ENCODE measurements at regions not wholly inside any gene's neighbourhood (a gene's known extent, or its start where the extent isn't known, plus 50 kb on each side); places are given as distances from the start of the nearest gene placed in this dataset.

DNA sequence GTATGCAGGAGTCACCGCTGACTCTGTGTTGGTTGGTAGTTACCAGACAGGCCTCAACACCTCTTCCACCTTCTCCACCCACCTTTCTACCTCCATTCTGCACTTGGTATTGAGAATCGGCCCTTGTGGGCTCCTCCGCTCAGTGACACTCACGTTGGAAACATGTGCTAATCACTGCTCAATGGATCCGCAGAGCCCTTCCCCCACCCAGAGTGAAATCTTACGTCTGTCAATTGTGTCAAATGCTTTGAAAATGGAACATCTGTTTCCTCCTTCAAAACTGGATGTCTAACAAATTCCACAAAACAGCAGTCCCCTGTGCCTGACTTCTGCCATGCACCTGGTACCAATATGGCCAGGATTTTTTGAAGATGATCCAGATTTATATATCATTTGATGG is 65.5 kb upstream of the NRIP1 start:
- Histone ChIP-seq H3K4me2 (replicated peaks; ENCODE audit: extremely low read depth, low read length, poor library complexity, severe bottlenecking) (no peak overlapping the region), H3K4me3 (replicated peaks in 1 of 3; ENCODE audit: low read depth in 2 of 3, low read length in 3 of 3) (no peak overlapping the region), H3K27me3 (ENCODE audit: control insufficient read depth in 2 of 2, insufficient read depth in 2 of 2, low read length in 2 of 2) (no peaks in the 10 kb centered on the region), H3K79me2 (ENCODE audit: insufficient read depth, low read length) (no peaks in the 10 kb centered on the region), H3K9ac (ENCODE audit: insufficient read depth, low read length, poor library complexity, severe bottlenecking) (no peak overlapping the region), H3K27ac (ENCODE audit: low read depth in 1 of 2, low read length in 2 of 2) (no peak overlapping the region), H3K9me3 (replicated peaks in 1 of 2; ENCODE audit: control insufficient read depth in 1 of 2, insufficient read depth in 1 of 2, low read length in 2 of 2) (no peaks in the 10 kb centered on the region), H3K4me1 (ENCODE audit: control insufficient read depth in 1 of 2, insufficient read depth in 2 of 2, low read length in 2 of 2) (peaks cover 33 to 36% of the 10 kb centered on the region in 2 donors), H2AFZ (ENCODE audit: insufficient read depth, low read depth, low read length, poor library complexity, severe bottlenecking) (no peak overlapping the region), H4K20me1 (ENCODE audit: insufficient read depth, low read length) (no peaks in the 10 kb centered on the region), H3K36me3 (replicated peaks in 1 of 2; ENCODE audit: control insufficient read depth in 1 of 2, insufficient read depth in 2 of 2, low read length in 2 of 2) (no peaks in the 10 kb centered on the region)
- Mint-ChIP-seq H3K9me3 (peaks cover 0 to 2% (median 0%) of the 10 kb centered on the region in 7 donors), H3K27me3 (ENCODE audit: low read depth in 3 of 3) (peaks cover 0 to 4% (median 1%) of the 10 kb centered on the region in 3 donors), H3K4me1 (peaks cover 40% of the 10 kb centered on the region), H3K27ac (no peak overlapping the region), H3K4me3 (no peak overlapping the region), H3K36me3 (no peaks in the 10 kb centered on the region)
- no peak for DNase-seq
- intact Hi-C loops (cut with micrococcal nuclease), result loop anchor here in 1 of 2 donors (5.0 kb wide), 1 partner anchor 63 kb away; no protein-coding TSS in a partner anchor
- no peak for TF ChIP-seq CTCF (IDR thresholded peaks at IDR 0.05)
- 68% methylated on average over 3 of the region's 6 CpGs for WGBS (ENCODE audit: insufficient coverage)

- Histone ChIP-seq H3K9me3 (replicated peaks in 1 of 2; ENCODE audit: control insufficient read depth in 1 of 2, insufficient read depth in 1 of 2, low read length in 2 of 2) (no peaks in the 10 kb centered on the region), H3K27ac (ENCODE audit: low read depth in 1 of 2, low read length in 2 of 2) (no peak overlapping the region), H3K27me3 (ENCODE audit: control insufficient read depth in 2 of 2, insufficient read depth in 2 of 2, low read length in 2 of 2) (no peaks in the 10 kb centered on the region), H3K79me2 (ENCODE audit: insufficient read depth, low read length) (no peaks in the 10 kb centered on the region), H3K36me3 (replicated peaks in 1 of 2; ENCODE audit: control insufficient read depth in 1 of 2, insufficient read depth in 2 of 2, low read length in 2 of 2) (no peaks in the 10 kb centered on the region), H3K4me2 (replicated peaks; ENCODE audit: extremely low read depth, low read length, poor library complexity, severe bottlenecking) (no peak overlapping the region), H4K20me1 (ENCODE audit: insufficient read depth, low read length) (no peaks in the 10 kb centered on the region), H3K4me1 (ENCODE audit: control insufficient read depth in 1 of 2, insufficient read depth in 2 of 2, low read length in 2 of 2) (peaks cover 33 to 40% of the 10 kb centered on the region in 2 donors), H2AFZ (ENCODE audit: insufficient read depth, low read depth, low read length, poor library complexity, severe bottlenecking) (no peak overlapping the region), H3K4me3 (replicated peaks in 1 of 3; ENCODE audit: low read depth in 2 of 3, low read length in 3 of 3) (no peak overlapping the region), H3K9ac (ENCODE audit: insufficient read depth, low read length, poor library complexity, severe bottlenecking) (no peak overlapping the region)
- peak in 1 of 3 donors; percentile 10 for DNase-seq
- Mint-ChIP-seq H3K27ac (no peak overlapping the region), H3K9me3 (peaks cover 0 to 2% (median 0%) of the 10 kb centered on the region in 7 donors), H3K36me3 (no peaks in the 10 kb centered on the region), H3K4me3 (no peak overlapping the region), H3K4me1 (peaks cover 40% of the 10 kb centered on the region), H3K27me3 (ENCODE audit: low read depth in 3 of 3) (peaks cover 0 to 4% (median 1%) of the 10 kb centered on the region in 3 donors)
- intact Hi-C loops (cut with micrococcal nuclease), result loop anchor here in 1 of 2 donors (5.0 kb wide), 1 partner anchor 63 kb away; no protein-coding TSS in a partner anchor
- TF ChIP-seq CTCF (IDR thresholded peaks at IDR 0.05), result no peak
- WGBS (ENCODE audit: insufficient coverage), result no CpG with 5 or more reads among the region's 1 CpG
Measured at GRCh38 chr21:15130751-15131150, 66.0 kb upstream of the NRIP1 start.

All from CD14-positive monocyte (primary cell).